ENCODE measurements at regions not wholly inside any gene's neighbourhood (a gene's known extent, or its start where the extent isn't known, plus 50 kb on each side); places are given as distances from the start of the nearest gene placed in this dataset.

DNA sequence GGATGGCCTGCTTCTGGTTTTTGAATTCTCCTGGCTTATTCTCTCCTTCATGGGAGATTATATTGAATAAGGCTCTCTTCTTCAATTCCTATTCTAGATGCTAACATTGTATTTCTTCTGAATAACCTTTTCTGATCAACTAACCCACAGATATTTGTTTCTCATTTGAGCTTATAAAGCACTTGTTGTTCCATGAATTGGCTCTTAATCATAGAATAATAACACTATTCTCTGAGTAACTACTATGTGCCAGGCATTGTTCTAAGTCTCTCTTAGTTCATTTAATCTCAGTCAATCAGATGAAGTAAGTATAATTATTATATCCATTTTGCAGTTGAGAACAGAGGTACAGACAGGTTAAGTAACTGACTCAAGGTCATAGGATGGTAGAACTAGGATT lies 136.3 kb upstream of the MLIP start:
- no peak for ATAC-seq

GRCh38 chr6:53975941-53976615 lies 135.2 kb upstream of the MLIP start:
- ATAC-seq, result no peak
- no peak for DNase-seq

More for the DNA sequence above, 136.3 kb upstream of the MLIP start:
- DNase-seq, result no peak

DNA sequence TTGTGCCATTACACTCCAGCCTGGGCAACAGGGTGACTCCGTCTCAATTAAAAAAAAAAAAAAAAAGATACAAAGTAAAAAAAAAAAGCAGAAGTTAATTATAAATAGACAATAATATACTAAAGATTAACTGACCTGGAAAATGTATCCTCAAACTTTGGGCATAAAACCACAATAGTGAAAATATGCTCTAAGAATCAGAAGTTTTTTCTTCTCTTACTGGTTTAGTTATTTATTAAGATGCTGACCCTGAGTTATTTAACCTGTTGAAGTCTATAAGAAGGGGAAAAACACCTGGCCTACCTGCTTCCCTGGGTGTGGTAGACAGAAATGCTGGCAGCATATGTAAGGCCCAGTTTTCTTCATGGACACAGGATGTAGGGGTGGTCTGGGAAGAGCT lies 133.7 kb upstream of the MLIP start:
- no peak for ATAC-seq
- DNase-seq, result no peak

DNA sequence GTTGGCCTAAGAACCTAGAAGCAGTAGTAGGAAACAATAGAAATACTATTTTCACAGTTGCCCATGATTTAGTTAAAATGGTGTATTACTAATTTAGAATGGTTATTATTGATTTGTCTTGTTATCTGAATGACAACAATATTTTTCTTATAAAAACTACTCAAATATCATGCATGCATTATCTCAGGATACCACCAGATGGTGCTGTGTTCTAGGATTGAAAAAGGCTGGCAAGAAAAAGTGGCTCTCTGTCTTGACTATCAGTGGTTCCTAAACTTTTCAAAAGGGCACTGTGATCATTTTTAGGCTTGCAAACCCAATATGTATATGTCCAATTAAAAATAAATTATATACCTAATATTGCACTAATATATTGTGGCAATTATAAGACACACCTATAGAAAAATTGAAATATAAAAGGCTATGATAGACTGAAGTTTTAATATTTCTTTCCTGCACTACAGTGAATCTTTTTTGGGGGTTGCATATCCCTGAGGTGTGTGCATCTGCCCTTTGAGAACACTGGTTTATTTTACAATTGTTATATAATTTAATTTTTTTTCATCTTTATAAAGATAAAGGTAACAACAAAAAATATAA lies 131.7 kb upstream of the MLIP start:
- no peak for ATAC-seq
- no peak for DNase-seq

DNA sequence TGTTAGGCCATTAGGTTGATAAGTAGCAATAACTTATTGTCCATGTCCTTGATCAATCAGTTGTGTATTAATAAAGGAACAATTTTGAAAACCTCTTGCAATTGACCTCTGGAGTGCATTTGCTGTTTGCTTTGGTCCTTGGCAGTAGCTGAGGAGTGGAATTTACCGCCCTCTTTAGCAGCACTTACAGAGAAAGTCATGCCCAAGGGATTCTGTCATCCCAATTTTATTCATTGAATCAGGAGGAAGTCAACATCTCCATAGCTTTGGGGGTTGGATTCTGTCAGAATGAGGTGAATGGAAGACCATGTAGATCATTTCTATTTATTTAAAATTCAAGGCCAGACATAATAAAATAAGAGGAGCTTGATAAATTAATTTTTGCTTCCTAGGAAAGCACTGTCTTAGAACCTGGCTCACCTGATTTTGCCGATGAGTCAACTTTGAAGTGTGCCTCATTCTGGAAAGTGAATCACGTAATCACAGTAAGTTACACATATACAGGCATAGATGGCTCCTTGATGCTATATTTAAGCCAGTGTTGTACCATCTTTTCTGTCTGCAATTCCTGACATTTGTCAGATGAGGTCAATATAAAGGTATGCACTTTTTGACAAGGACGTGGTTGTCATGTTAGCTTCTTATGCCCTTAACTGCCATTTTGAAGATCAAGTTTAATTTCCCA lies 128.7 kb upstream of the MLIP start:
- no peak for DNase-seq
- no peak for ATAC-seq

GRCh38 chr6:53983301-53983700 lies 127.9 kb upstream of the MLIP start:
- ATAC-seq (no peak), DNase-seq (no peak)

GRCh38 chr6:53984163-53984562 lies 127.1 kb upstream of the MLIP start:
- DNase-seq, result no peak
- no peak for ATAC-seq

- DNase-seq (no peak), ATAC-seq (no peak)
These were observed 126.7 kb upstream of the MLIP start for GRCh38 chr6:53984581-53984980.

GRCh38 chr6:53985366-53985765 lies 125.9 kb upstream of the MLIP start:
- DNase-seq, result no peak
- no peak for ATAC-seq

GRCh38 chr6:53986165-53986720 lies 125.0 kb upstream of the MLIP start:
- no peak for ATAC-seq
- DNase-seq, result peak; percentile 7

- DNase-seq (no peak), ATAC-seq (no peak)
These were observed 124.3 kb upstream of the MLIP start for GRCh38 chr6:53986721-53987521.

DNA sequence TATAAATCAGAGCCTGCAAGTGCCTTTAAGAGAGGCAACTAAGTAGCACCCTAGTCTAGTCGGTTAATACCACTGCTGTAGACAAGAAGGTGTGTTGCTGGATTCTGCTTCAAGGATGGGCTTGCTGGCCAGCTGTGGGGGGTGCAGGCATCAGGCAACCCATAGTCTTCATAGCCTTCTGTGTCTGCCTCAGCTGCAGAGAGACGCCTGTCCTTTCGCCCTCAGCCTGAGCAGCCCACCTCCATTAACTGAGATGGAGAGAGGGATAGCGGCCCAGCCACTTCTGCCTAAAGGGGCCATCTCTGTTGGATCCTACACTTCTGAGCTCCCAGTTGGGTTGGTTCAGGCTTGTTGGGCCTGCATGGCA lies 123.7 kb upstream of the MLIP start:
- DNase-seq (no peak), ATAC-seq (no peak)

GRCh38 chr6:53989504-53989903 lies 121.7 kb upstream of the MLIP start:
- ATAC-seq (no peak), DNase-seq (no peak)

GRCh38 chr6:53992522-53992921 lies 118.7 kb upstream of the MLIP start:
- no peak for DNase-seq
- no peak for ATAC-seq

- ATAC-seq, result no peak
- no peak for DNase-seq
These were observed 117.0 kb upstream of the MLIP start for GRCh38 chr6:53994201-53994600.

DNA sequence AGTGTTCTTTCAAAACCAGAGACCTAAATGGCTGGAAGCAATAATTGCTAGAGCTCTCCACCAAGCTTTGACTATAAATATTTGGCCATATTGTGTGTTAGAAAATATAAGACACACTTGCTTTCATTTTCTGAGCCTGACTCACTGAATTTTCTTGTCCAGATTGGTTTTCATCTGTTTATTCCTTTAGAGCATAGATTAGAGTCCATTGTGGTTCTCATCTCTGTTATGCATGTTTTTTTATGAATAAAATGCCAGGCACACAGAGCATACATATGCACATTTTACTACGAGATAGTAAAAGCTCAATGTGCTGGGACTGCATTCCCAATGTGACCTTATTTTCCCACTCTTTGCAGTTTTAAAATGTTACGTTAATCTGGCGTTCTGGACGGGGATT lies 115.3 kb upstream of the MLIP start:
- no peak for ATAC-seq
- DNase-seq, result no peak

GRCh38 chr6:53998303-53998702 lies 112.9 kb upstream of the MLIP start:
- ATAC-seq, result no peak
- DNase-seq, result no peak

GRCh38 chr6:53999088-53999755 lies 112.0 kb upstream of the MLIP start:
- DNase-seq (no peak), ATAC-seq (no peak)

- DNase-seq, result no peak
- no peak for ATAC-seq
These were observed 109.1 kb upstream of the MLIP start for GRCh38 chr6:54002116-54002515.

DNA sequence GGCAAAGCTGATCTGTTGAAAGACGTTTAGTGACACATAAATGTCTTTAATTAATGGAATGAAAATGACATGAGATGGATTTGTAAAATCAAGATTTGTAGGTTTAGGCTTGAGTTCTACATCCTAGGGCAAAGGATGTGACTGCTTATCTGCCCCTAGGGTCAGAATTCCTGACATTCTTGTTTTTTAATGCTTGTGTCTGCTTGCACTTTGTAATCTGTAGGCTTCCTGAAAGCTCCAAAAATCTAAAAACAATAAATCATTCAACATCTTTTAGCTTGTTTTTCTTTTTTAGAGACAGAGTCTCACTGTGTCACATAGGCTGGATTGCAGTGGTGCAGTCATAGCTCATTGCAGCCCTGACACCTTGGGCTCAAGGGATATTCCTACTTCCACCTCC lies 107.9 kb upstream of the MLIP start:
- no peak for ATAC-seq
- DNase-seq, result no peak

- DNase-seq, result no peak
- ATAC-seq, result no peak
These were observed 102.7 kb upstream of the MLIP start for GRCh38 chr6:54008589-54008988.

DNA sequence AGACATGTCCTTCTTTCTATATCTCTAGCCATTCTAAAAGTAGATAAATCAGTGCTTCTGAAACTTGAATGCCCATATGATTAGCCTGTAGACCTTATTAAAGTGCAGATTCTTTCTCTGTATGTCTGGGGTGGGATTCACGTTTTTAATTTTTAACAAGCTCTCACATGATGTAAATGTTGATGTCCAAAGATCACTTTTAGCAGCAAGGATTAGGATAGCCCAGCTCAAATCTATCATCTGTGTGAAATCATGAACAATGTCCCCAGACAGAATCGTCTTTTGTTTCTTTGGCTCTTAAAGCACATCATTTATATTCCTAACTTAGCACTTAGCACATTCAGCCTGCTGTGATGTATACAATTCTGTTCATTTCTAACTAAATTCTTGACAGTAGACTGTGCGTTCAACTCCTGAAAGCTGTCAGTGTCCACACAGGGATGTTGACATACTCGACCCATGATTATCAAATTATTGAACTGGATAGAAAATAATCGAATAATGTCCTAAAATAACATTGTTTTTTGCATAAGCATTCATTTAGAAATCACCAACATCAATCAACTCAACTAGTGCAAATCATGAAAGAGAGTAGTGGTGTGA lies 102.1 kb upstream of the MLIP start:
- DNase-seq (no peak), ATAC-seq (no peak)
